ENCODE measurements at regions not wholly inside any gene's neighbourhood (a gene's known extent, or its start where the extent isn't known, plus 50 kb on each side); places are given as distances from the start of the nearest gene placed in this dataset.

DNA sequence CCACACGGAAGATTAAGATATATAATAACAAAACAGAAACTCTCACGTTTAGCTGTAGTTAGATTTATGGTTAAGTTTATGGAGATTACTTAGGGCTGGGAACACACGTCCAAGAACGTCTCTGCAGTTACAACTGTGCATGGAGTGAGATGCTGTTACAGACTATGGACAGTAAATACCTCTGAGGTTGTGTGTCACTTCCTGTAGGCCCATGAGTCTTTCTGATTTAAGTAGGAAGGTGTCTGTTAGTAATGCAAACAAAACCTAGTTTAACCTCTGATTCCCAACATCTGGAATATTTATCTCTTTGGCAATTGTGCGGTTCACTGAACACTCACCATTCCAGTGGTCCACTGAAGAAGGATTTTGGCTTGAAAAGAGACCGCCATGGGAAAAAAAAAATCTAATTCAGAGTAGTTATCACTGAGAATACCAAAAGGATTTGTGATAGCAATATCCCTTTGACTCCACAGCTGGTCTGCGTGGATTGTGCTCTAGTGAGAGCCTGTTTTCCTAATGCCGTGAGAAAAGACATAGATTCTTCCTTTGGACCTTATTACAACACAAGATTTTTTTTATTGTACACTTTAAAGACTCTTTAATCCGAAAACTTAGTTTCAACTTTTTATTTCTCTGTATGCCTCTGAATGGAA, 478.2 kb upstream of the CITED2 start:
- Histone ChIP-seq H3K9me3 (peaks cover 0 to 6% (median 0%) of the 10 kb centered on the region in 3 donors), H3K4me1 (peaks cover 0 to 18% (median 5%) of the 10 kb centered on the region in 3 donors), H3K27ac (no peak overlapping the region), H3K27me3 (no peaks in the 10 kb centered on the region), H3K36me3 (no peaks in the 10 kb centered on the region), H3K4me3 (no peak overlapping the region)
- TF ChIP-seq, protein P1, sequence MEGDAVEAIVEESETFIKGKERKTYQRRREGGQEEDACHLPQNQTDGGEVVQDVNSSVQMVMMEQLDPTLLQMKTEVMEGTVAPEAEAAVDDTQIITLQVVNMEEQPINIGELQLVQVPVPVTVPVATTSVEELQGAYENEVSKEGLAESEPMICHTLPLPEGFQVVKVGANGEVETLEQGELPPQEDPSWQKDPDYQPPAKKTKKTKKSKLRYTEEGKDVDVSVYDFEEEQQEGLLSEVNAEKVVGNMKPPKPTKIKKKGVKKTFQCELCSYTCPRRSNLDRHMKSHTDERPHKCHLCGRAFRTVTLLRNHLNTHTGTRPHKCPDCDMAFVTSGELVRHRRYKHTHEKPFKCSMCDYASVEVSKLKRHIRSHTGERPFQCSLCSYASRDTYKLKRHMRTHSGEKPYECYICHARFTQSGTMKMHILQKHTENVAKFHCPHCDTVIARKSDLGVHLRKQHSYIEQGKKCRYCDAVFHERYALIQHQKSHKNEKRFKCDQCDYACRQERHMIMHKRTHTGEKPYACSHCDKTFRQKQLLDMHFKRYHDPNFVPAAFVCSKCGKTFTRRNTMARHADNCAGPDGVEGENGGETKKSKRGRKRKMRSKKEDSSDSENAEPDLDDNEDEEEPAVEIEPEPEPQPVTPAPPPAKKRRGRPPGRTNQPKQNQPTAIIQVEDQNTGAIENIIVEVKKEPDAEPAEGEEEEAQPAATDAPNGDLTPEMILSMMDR (IDR thresholded peaks at IDR 0.05): no peak
- TF ChIP-seq EP300 (IDR thresholded peaks at IDR 0.05): no peak
- TF ChIP-seq POLR2AphosphoS5 (IDR thresholded peaks at IDR 0.05): no peak
- no peak for TF ChIP-seq POLR2A (IDR thresholded peaks at IDR 0.05)
- 67 to 81% methylated on average over 6 to 9 of the region's 9 CpGs for WGBS, 2 donors (ENCODE audit: low coverage in 1 of 2)
- ATAC-seq: no peak

DNA sequence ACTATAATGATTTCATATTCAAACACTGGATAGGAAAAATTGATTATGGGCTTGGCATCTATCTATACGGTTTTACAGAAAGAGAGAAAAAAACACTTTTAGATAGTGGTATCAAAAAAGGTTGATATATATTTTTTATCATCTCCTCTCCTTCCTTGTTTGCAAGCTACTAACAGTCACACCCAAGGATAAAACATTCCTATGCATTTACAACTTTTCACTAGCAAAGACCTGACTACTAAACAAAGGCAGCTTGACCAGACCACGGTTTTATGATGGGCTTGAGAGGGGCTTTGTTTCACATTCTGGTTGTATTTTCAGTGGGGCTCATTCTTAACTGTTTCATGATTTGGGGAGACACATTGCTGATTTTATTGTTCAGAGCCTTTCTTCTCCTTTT, 477.6 kb upstream of the CITED2 start:
- Histone ChIP-seq H3K4me1 (peaks cover 0 to 24% (median 8%) of the 10 kb centered on the region in 3 donors), H3K27ac (no peak overlapping the region)
- 63 to 75% methylated on average over 2 of the region's 2 CpGs for WGBS, 2 donors (ENCODE audit: low coverage in 1 of 2)

DNA sequence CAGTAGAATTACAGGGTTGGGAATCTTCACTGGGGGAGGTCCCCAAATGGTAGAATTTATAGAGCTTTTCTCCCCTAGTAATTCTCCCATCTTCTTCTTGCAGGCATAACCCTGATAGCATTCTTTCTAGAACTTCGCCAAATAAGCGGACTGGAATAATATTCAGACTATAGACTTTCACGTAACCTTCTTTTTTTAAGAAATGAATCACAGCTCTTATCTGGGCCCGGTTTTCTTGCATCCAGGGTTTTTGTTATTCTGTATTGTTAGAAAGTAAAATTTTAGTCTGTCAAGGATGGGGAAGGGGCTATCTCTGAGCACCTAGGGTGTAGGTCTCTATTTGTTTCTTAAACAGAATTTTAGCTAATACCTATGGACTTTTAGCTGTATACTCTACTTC, 476.8 kb upstream of the CITED2 start:
- ATAC-seq: no peak
- Histone ChIP-seq H3K27me3 (no peaks in the 10 kb centered on the region), H3K4me1 (peaks cover 0 to 26% (median 9%) of the 10 kb centered on the region in 3 donors), H3K27ac (no peak overlapping the region), H3K4me3 (no peak overlapping the region), H3K9me3 (peaks cover 0 to 6% (median 0%) of the 10 kb centered on the region in 3 donors), H3K36me3 (no peaks in the 10 kb centered on the region)
- TF ChIP-seq POLR2A (IDR thresholded peaks at IDR 0.05): no peak
- TF ChIP-seq POLR2AphosphoS5 (IDR thresholded peaks at IDR 0.05): no peak
- 45 to 67% methylated on average over 3 to 4 of the region's 4 CpGs for WGBS, 2 donors (ENCODE audit: low coverage in 1 of 2)

More for the DNA sequence above, 477.6 kb upstream of the CITED2 start:
- Histone ChIP-seq H3K4me3 (no peak overlapping the region), H3K27me3 (no peaks in the 10 kb centered on the region), H3K9me3 (peaks cover 0 to 6% (median 0%) of the 10 kb centered on the region in 3 donors), H3K36me3 (no peaks in the 10 kb centered on the region)
- ATAC-seq: no peak
- TF ChIP-seq, protein P1 (IDR thresholded peaks at IDR 0.05): no peak
- TF ChIP-seq POLR2A (IDR thresholded peaks at IDR 0.05) (no peak), EP300 (IDR thresholded peaks at IDR 0.05) (no peak), POLR2AphosphoS5 (IDR thresholded peaks at IDR 0.05) (no peak)

DNA sequence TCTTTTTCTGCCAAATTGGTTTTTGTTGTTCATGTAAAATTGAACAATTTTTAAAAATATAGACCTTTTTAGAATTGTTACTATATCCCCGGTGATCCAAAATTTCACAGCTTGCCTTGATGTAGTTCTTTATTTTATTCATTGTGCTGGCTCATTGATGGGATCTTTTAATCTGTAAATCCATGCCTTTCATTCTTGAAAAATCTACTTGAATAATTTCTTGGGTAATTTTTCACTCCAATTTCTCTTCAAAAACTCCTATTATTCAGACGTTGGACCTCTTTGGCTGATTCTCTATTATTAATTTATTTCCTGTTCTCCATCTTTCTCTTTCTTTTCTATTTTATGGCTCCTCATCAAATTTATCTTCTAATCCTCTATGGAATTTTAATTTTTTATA, 476.1 kb upstream of the CITED2 start:
- H3K27me3 ChIP-seq: no peaks in the 10 kb centered on the region
- no peak for ATAC-seq
- no peak overlapping the region for H3K4me3 ChIP-seq
- H3K27ac ChIP-seq: no peak overlapping the region
- H3K9me3 ChIP-seq: peaks cover 0 to 6% (median 0%) of the 10 kb centered on the region in 3 donors
- H3K36me3 ChIP-seq: no peaks in the 10 kb centered on the region
- WGBS, 2 donors (ENCODE audit: low coverage in 1 of 2): 92 to 94% methylated on average over 2 of the region's 2 CpGs
- peaks cover 0 to 22% (median 4%) of the 10 kb centered on the region in 3 donors for H3K4me1 ChIP-seq
- TF ChIP-seq, protein P1 (IDR thresholded peaks at IDR 0.05): no peak

DNA sequence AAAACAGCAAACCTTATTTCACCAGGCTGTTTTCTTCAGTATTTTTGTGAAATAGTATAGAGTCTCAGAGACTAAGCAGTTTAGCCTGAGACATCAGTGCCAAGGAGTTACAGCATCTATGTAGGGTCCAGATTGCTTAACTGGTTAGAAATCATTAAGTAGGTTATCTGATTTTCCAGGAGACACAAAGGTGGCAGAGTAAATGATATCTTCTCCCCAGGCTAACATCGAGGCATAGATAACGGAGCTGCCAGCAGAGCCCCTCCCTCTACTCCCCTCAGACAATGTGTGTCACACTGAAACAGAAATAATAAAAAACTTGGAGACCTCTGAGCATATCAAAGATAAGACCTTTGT, 473.0 kb upstream of the CITED2 start:
- TF ChIP-seq, protein P1 (IDR thresholded peaks at IDR 0.05): no peak
- TF ChIP-seq POLR2AphosphoS5 (IDR thresholded peaks at IDR 0.05) (no peak), POLR2A (IDR thresholded peaks at IDR 0.05) (no peak)
- Histone ChIP-seq H3K36me3 (no peaks in the 10 kb centered on the region), H3K27me3 (no peaks in the 10 kb centered on the region), H3K27ac (peak overlapping the region in 1 of 4 donors; percentile 38), H3K4me1 (peaks cover 0 to 18% (median 4%) of the 10 kb centered on the region in 3 donors), H3K9me3 (peaks cover 0 to 6% (median 0%) of the 10 kb centered on the region in 3 donors), H3K4me3 (no peak overlapping the region)
- WGBS, 2 donors (ENCODE audit: low coverage in 1 of 2): 3 to 20% methylated on average over 1 to 2 of the region's 2 CpGs
- ATAC-seq: peak; percentile 53
